ENCODE measurements at regions not wholly inside any gene's neighbourhood (a gene's known extent, or its start where the extent isn't known, plus 50 kb on each side); places are given as distances from the start of the nearest gene placed in this dataset.

DNA sequence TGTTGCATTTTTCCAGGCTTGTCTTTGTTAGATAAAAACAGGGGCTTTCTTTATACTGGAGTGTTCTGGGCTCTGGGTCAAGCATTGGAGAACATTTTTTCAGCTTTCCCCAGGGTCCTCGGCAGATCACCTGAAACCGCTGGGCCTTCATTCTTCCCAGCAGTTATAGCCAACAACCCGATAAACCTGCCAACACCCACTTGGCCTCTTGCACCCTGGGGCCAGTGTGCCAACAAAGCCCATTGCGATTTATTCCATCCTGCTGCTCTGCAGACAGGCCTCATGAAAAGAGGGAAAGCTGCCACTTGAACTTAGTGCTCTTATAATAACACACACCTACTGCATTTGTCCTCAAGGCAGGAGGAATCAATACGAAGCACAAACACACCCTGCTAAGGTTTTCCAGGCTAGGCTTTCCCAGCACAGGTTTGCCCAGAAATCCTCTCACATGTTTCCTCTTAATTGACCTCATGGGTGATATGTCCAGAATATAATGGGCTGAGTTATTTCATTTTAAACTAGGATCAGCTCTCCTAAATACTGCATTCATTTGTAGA, 669.3 kb downstream of the LIG4 start:
- no peaks in the 10 kb centered on the region for H3K4me1 ChIP-seq
- no peak overlapping the region for H3K27ac ChIP-seq
- peaks cover 0 to 5% of the 10 kb centered on the region in 2 donors for H3K9me3 ChIP-seq
- DNase-seq (ENCODE audit: low spot score): no peak
- no peaks in the 10 kb centered on the region for H3K27me3 ChIP-seq
- no peak overlapping the region for H3K4me3 ChIP-seq
- no peak for TF ChIP-seq CTCF (IDR thresholded peaks at IDR 0.05)
- no peaks in the 10 kb centered on the region for H3K36me3 ChIP-seq

DNA sequence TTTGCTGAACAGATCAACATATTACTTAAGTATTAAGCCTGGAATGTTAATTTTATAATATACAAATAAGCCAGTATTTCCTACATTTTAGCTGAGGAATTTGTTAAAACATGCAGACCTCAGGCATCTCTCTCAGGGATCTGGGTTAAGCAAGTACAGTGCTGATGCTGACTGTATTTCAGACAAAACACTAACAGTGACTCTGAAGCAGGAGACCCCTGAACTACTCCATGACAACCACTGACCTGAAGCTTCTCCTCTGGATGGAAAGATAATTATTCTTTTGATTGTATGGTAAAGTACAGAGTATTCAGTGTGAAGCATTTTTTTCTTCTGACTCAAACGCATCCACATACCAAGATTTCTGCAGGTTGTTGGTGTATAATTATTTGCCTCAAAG, 680.8 kb downstream of the LIG4 start:
- no peak for TF ChIP-seq CTCF (IDR thresholded peaks at IDR 0.05)
- H3K4me3 ChIP-seq: no peak overlapping the region
- no peak for DNase-seq (ENCODE audit: low spot score)
- H3K27ac ChIP-seq: no peak overlapping the region
- H3K36me3 ChIP-seq: no peaks in the 10 kb centered on the region
- H3K4me1 ChIP-seq: no peaks in the 10 kb centered on the region
- H3K9me3 ChIP-seq: no peaks in the 10 kb centered on the region
- no peaks in the 10 kb centered on the region for H3K27me3 ChIP-seq

DNA sequence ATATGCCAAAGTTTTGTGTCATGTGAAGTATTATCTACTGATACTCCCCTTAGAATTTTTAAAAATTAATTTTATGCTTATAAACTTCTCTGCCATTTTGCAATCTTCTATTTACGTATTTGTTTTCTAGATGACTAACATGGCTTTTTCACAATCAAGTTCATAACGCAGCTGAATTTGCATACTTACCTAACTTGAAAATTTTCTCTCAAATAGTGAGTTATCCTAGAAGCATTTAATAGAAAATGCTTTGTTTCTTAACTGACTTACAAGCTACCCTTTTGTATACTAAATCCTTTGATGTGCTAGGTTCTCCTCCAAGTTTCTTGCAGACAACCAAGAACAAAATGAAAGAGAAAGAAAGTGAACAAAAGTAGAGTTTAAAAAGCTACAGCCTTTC, 683.5 kb downstream of the LIG4 start:
- no peak overlapping the region for H3K4me3 ChIP-seq
- H3K36me3 ChIP-seq: no peaks in the 10 kb centered on the region
- H3K27ac ChIP-seq: no peak overlapping the region
- H3K9me3 ChIP-seq: no peaks in the 10 kb centered on the region
- no peaks in the 10 kb centered on the region for H3K27me3 ChIP-seq
- H3K4me1 ChIP-seq: no peaks in the 10 kb centered on the region
- no peak for TF ChIP-seq CTCF (IDR thresholded peaks at IDR 0.05)
- DNase-seq (ENCODE audit: low spot score): no peak

GRCh38 chr13:107531180-107531579, 684.2 kb downstream of the LIG4 start:
- H3K27me3 ChIP-seq: no peaks in the 10 kb centered on the region
- TF ChIP-seq CTCF (IDR thresholded peaks at IDR 0.05): no peak
- H3K9me3 ChIP-seq: no peaks in the 10 kb centered on the region
- DNase-seq (ENCODE audit: low spot score): no peak
- no peak overlapping the region for H3K27ac ChIP-seq
- no peaks in the 10 kb centered on the region for H3K36me3 ChIP-seq
- no peak overlapping the region for H3K4me3 ChIP-seq
- no peaks in the 10 kb centered on the region for H3K4me1 ChIP-seq

GRCh38 chr13:107529035-107529434, 686.3 kb downstream of the LIG4 start:
- Histone ChIP-seq H3K4me3 (no peak overlapping the region), H3K27ac (no peak overlapping the region), H3K9me3 (no peaks in the 10 kb centered on the region), H3K4me1 (no peaks in the 10 kb centered on the region), H3K27me3 (no peaks in the 10 kb centered on the region), H3K36me3 (no peaks in the 10 kb centered on the region)
- TF ChIP-seq CTCF (IDR thresholded peaks at IDR 0.05): no peak
- no peak for DNase-seq (ENCODE audit: low spot score)

DNA sequence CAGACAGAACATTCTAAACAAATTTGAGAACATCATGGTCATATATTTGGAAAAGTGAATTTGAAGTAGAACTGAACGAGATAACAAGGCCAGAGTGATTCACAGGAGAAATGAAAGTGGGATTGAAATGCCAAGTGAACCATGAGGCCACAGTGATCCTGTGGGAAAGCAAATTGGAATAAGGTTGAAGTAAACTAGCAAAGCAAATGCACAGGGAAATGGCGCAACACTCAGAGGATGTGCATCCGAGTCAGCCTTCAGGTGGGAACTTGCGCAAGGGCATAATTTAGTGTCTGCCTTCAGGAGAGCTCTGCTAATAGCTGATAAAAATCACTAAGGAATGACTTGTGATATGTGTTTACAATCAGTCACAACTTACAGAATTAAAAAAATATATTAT, 696.6 kb downstream of the LIG4 start:
- H3K4me3 ChIP-seq: no peak overlapping the region
- no peak for DNase-seq (ENCODE audit: low spot score)
- H3K9me3 ChIP-seq: no peaks in the 10 kb centered on the region
- no peak overlapping the region for H3K27ac ChIP-seq
- H3K4me1 ChIP-seq: no peaks in the 10 kb centered on the region
- H3K27me3 ChIP-seq: no peaks in the 10 kb centered on the region
- H3K36me3 ChIP-seq: no peaks in the 10 kb centered on the region
- TF ChIP-seq CTCF (IDR thresholded peaks at IDR 0.05): no peak
